Esophagus muscularis mucosa (tissue), 3 donors: ENCODE measurements at regions not wholly inside any gene's neighbourhood (a gene's known extent, or its start where the extent isn't known, plus 50 kb on each side); places are given as distances from the start of the nearest gene placed in this dataset.

Source experiments
- CTCF ChIP-seq, 3 experiments: fragments of 200-600 bp in 2 of 3; fragments of 450-650 bp in 1 of 3; sonication (generic) in 2 of 3; IDR thresholded peaks; one replicate each; pipeline ENCODE4 v1.5.1; 2017 to 2019; ENCODE audit warnings: antibody characterized with exemption in 3 of 3, mild to moderate bottlenecking in 2 of 3, moderate library complexity in 1 of 3
- POLR2A ChIP-seq: fragments of 450-650 bp; IDR thresholded peaks from one replicate; pipeline ENCODE4 v1.6.1; 2017; ENCODE audit warnings: antibody characterized with exemption, moderate library complexity, mild to moderate bottlenecking, low read depth
- POLR2AphosphoS5 ChIP-seq, 2 donors: sonication (generic); formaldehyde crosslinking; IDR thresholded peaks; one replicate each; pipeline ENCODE4 v1.6.1; 2017; ENCODE audit warnings: antibody characterized with exemption in 2 of 2

- TF ChIP-seq POLR2A (no peak), CTCF (IDR thresholded peaks at IDR 0.05) (no peak), POLR2AphosphoS5 (IDR thresholded peaks at IDR 0.05) (no peak)
Observed at GRCh38 chr1:206419250-206419649, 51.0 kb upstream of the IKBKE start.
